ENCODE measurements at regions not wholly inside any gene's neighbourhood (a gene's known extent, or its start where the extent isn't known, plus 50 kb on each side); places are given as distances from the start of the nearest gene placed in this dataset.

GRCh38 chr7:153942036-153942435, 110.2 kb upstream of the DPP6 start:
- no peak overlapping the region for H3K14ac ChIP-seq (replicated peaks; ENCODE audit: low read depth, low read length)
- H3K4me2 ChIP-seq (ENCODE audit: low read depth, low read length), result no peak overlapping the region
- H4K20me1 ChIP-seq (ENCODE audit: insufficient read depth, low read length), result no peaks in the 10 kb centered on the region
- no peaks in the 10 kb centered on the region for H3K27me3 ChIP-seq (ENCODE audit: control insufficient read depth, insufficient read depth, low read length)
- H2BK15ac ChIP-seq (ENCODE audit: low read depth, low read length), result no peak overlapping the region
- H3K9ac ChIP-seq (ENCODE audit: low read depth, low read length), result no peak overlapping the region
- H3K4ac ChIP-seq (ENCODE audit: low read depth, low read length), result no peak overlapping the region
- POLR2A ChIA-PET (ENCODE audit: unreplicated experiment), result no interaction called here
- H2BK20ac ChIP-seq (ENCODE audit: low read depth, low read length), result no peak overlapping the region
- ATAC-seq (ENCODE audit: low read depth) (no peak), DNase-seq (no peak)
- CTCF ChIA-PET, result no interaction called here
- TF ChIP-seq ELK1 (IDR thresholded peaks at IDR 0.05; ENCODE audit: borderline replicate concordance, low read depth, low read length) (no peak), RCOR1 (IDR thresholded peaks at IDR 0.05; ENCODE audit: insufficient replicate concordance, low read length) (no peak), USF2 (IDR thresholded peaks at IDR 0.05; ENCODE audit: low read depth, low read length) (no peak), RAD21 (IDR thresholded peaks at IDR 0.05; ENCODE audit: low read length) (no peak), BHLHE40 (IDR thresholded peaks at IDR 0.05; ENCODE audit: low read depth, low read length) (no peak), POLR2A (IDR thresholded peaks at IDR 0.05; ENCODE audit: low read depth, low read length) (no peak), CEBPB (IDR thresholded peaks at IDR 0.05; ENCODE audit: low read depth, low read length) (no peak), MXI1 (IDR thresholded peaks at IDR 0.05; ENCODE audit: borderline replicate concordance, low read depth, low read length) (no peak)
- no peak overlapping the region for H2BK120ac ChIP-seq (ENCODE audit: low read depth, low read length)
- no peak overlapping the region for H4K5ac ChIP-seq (ENCODE audit: low read depth, low read length)
- no peak overlapping the region for H2AK5ac ChIP-seq (ENCODE audit: low read depth, low read length)
- peaks cover 26% of the 10 kb centered on the region for H3K9me3 ChIP-seq (ENCODE audit: control insufficient read depth, insufficient read depth, low read length)
- no peak overlapping the region for H2AK9ac ChIP-seq (replicated peaks; ENCODE audit: low read depth, low read length, poor library complexity)
- no peak overlapping the region for H3K18ac ChIP-seq (ENCODE audit: low read depth, low read length)
- no TSS peak for BruUV-seq (replicated peaks)
- H4K91ac ChIP-seq (ENCODE audit: insufficient read depth, low read depth, low read length), result no peak overlapping the region
- H3K27ac ChIP-seq (ENCODE audit: insufficient read depth, low read length), result no peak overlapping the region
- no peak overlapping the region for H3K56ac ChIP-seq (ENCODE audit: extremely low read depth, insufficient read depth, low read length)
- H3K23ac ChIP-seq (ENCODE audit: low read depth, low read length), result no peak overlapping the region
- H3K4me3 ChIP-seq (ENCODE audit: insufficient read depth, low read depth, low read length), result no peak overlapping the region
- H3K36me3 ChIP-seq (ENCODE audit: control insufficient read depth, insufficient read depth, low read length), result no peaks in the 10 kb centered on the region
- dilution Hi-C loops (cut with HindIII; ENCODE audit: low sequenced_read_pairs, unreplicated experiment), result no loop called here
- no peak overlapping the region for H2AFZ ChIP-seq (replicated peaks; ENCODE audit: low read length, poor library complexity)
- no peaks in the 10 kb centered on the region for H3K9me1 ChIP-seq (ENCODE audit: insufficient read depth, low read length)
- WGBS, 2 experiments (ENCODE audit: extremely low coverage in 2 of 2, insufficient read length in 1 of 2), result 61% methylated on average over 5 of the region's 7 CpGs; no CpG with 5 or more reads in 1 of the 2 experiments
- intact Hi-C loops (cut with micrococcal nuclease), result no loop called here
- no peaks in the 10 kb centered on the region for H3K79me1 ChIP-seq (ENCODE audit: low read depth in 1 of 2, low read length in 2 of 2)
- H4K8ac ChIP-seq (ENCODE audit: low read depth in 2 of 2, low read length in 2 of 2), result no peak overlapping the region
- H2BK5ac ChIP-seq (ENCODE audit: low read depth, low read length, poor library complexity, severe bottlenecking), result no peak overlapping the region
- no peaks in the 10 kb centered on the region for H3K4me1 ChIP-seq (ENCODE audit: control insufficient read depth, insufficient read depth, low read length)
- in situ Hi-C loops (cut with MboI; ENCODE audit: low sequenced_read_pairs), result no loop called here
